GM23248 (cell line): ENCODE measurements at regions not wholly inside any gene's neighbourhood (a gene's known extent, or its start where the extent isn't known, plus 50 kb on each side); places are given as distances from the start of the nearest gene placed in this dataset.
"Not testable (repeated sequence)": the region's sequence is repeated elsewhere in the genome, so short reads cannot be mapped to it uniquely, and the experiment has no call there.

ENCODE experiments used
- DNase-seq: peaks from one replicate; pipeline ENCODE4 v3.0.0-alpha.2; 2015
- H2AFZ ChIP-seq: fragments of 200-600 bp; sonication (generic); 2 replicates; pipeline ENCODE4 v1.6.1; 2016; ENCODE audit warnings: antibody characterized with exemption
- H3F3A ChIP-seq: fragments of 200-600 bp; sonication (generic); 2 replicates; pipeline ENCODE4 v1.6.1; 2016; ENCODE audit warnings: mild to moderate bottlenecking, antibody characterized with exemption, mixed run types; ENCODE audit not compliant: insufficient read depth
- H3K27ac ChIP-seq: fragments of 200-600 bp; sonication (generic); 2 replicates; pipeline ENCODE4 v1.5.1; 2016; ENCODE audit warnings: mild to moderate bottlenecking
- H3K27me3 ChIP-seq: fragments of 200-600 bp; sonication (generic); replicated peaks from 2 replicates; pipeline ENCODE4 v1.6.1; 2016; ENCODE audit warnings: mild to moderate bottlenecking; ENCODE audit not compliant: insufficient read depth
- H3K36me3 ChIP-seq: fragments of 200-600 bp; sonication (generic); 2 replicates; pipeline ENCODE4 v1.6.1; 2016; ENCODE audit warnings: low read depth, mild to moderate bottlenecking
- H3K4me1 ChIP-seq: fragments of 200-600 bp; sonication (generic); 2 replicates; pipeline ENCODE4 v1.6.1; 2016; ENCODE audit warnings: mild to moderate bottlenecking; ENCODE audit not compliant: insufficient read depth
- H3K4me2 ChIP-seq: fragments of 200-600 bp; sonication (generic); one replicate; pipeline ENCODE4 v1.6.1; 2016; ENCODE audit warnings: mild to moderate bottlenecking; ENCODE audit not compliant: unreplicated experiment
- H3K4me3 ChIP-seq: fragments of 200-600 bp; sonication (generic); 2 replicates; pipeline ENCODE4 v1.5.1; 2016; ENCODE audit warnings: mild to moderate bottlenecking
- H3K79me2 ChIP-seq: fragments of 200-600 bp; sonication (generic); 2 replicates; pipeline ENCODE4 v1.6.1; 2016; ENCODE audit warnings: mild to moderate bottlenecking; ENCODE audit not compliant: insufficient read depth
- H3K9ac ChIP-seq: fragments of 200-600 bp; sonication (generic); 2 replicates; pipeline ENCODE4 v1.6.1; 2016; ENCODE audit warnings: mild to moderate bottlenecking
- H3K9me2 ChIP-seq: fragments of 200-600 bp; sonication (generic); 2 replicates; pipeline ENCODE4 v1.6.1; 2016; ENCODE audit warnings: mixed run types, mild to moderate bottlenecking, moderate library complexity; ENCODE audit not compliant: insufficient read depth
- H3K9me3 ChIP-seq: fragments of 200-600 bp; sonication (generic); one replicate; pipeline ENCODE4 v1.6.1; 2017; ENCODE audit warnings: low read depth
- H4K20me1 ChIP-seq: fragments of 200-600 bp; sonication (generic); 2 replicates; pipeline ENCODE4 v1.6.0; 2016; ENCODE audit not compliant: insufficient read depth
- EZH2 ChIP-seq: fragments of 200-600 bp; sonication (generic); IDR thresholded peaks from 2 replicates; pipeline ENCODE4 v1.6.1; 2018; ENCODE audit warnings: antibody characterized with exemption, mild to moderate bottlenecking; ENCODE audit not compliant: insufficient read depth, poor library complexity, severe bottlenecking
- EZH2phosphoT487 ChIP-seq: fragments of 200-600 bp; sonication (generic); IDR thresholded peaks from 2 replicates; pipeline ENCODE4 v1.6.1; 2018; ENCODE audit warnings: antibody characterized with exemption, moderate library complexity, mild to moderate bottlenecking, low read depth; ENCODE audit not compliant: insufficient read depth
- WGBS, 2 experiments: methylation state at CpG; one replicate each; pipeline ENCODE4 v1.1.6; 2015 to 2017; ENCODE audit warnings: low lambda C conversion rate in 2 of 2, low coverage in 1 of 2; ENCODE audit errors: missing lambda C conversion rate in 2 of 2; 5-methylcytosine and 5-hydroxymethylcytosine counted together
- in situ Hi-C: fragments of 300-500 bp; cut with MboI; formaldehyde crosslinking; loops from 2 replicates; pipeline ENCODE4 v1.15.0; 2020

DNA sequence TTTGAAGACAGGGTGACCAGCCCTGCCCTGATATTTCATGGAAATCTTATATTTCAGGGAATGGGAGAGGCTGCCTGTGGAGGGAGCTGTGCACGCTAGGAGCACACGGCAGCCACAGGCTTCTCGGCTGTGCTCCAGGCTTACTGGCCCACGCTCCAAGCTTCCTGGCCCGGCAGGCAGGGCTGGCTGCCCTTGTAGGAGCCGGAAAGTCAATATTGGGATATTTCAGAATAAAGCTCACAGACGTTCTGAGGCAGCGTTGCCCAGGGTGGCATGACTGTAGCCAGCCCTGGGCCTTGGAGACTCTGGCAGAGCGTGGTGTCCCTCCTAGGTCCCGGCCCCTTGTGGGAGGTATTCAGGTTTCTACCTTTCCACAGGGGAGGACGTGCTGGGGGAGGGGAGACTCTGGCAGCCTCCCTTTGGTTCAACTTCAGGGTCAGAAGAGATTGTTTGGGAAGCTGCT is 95.6 kb downstream of the NPIPB11 start:
- no peak overlapping the region for H3K4me2 ChIP-seq
- no peak overlapping the region for H3K4me3 ChIP-seq
- TF ChIP-seq EZH2phosphoT487: no peak
- no peak for TF ChIP-seq EZH2
- no peaks in the 10 kb centered on the region for H3K27me3 ChIP-seq
- H3K79me2 ChIP-seq: no peaks in the 10 kb centered on the region
- in situ Hi-C loops: no loop called here
- no peaks in the 10 kb centered on the region for H3K9me3 ChIP-seq
- no peaks in the 10 kb centered on the region; the same call in none of the 2 replicates for H3F3A ChIP-seq
- no peak overlapping the region for H2AFZ ChIP-seq
- no peaks in the 10 kb centered on the region for H3K36me3 ChIP-seq
- H3K4me1 ChIP-seq: peaks cover 8% of the 10 kb centered on the region; the same call in 1 of the 2 replicates
- H3K9me2 ChIP-seq: no peaks in the 10 kb centered on the region
- no peak overlapping the region for H3K27ac ChIP-seq
- no peaks in the 10 kb centered on the region for H4K20me1 ChIP-seq
- H3K9ac ChIP-seq: no peak overlapping the region
- WGBS, 2 experiments: 20 to 24% methylated on average over 11 of the region's 11 CpGs
- DNase-seq: peak; percentile 80

DNA sequence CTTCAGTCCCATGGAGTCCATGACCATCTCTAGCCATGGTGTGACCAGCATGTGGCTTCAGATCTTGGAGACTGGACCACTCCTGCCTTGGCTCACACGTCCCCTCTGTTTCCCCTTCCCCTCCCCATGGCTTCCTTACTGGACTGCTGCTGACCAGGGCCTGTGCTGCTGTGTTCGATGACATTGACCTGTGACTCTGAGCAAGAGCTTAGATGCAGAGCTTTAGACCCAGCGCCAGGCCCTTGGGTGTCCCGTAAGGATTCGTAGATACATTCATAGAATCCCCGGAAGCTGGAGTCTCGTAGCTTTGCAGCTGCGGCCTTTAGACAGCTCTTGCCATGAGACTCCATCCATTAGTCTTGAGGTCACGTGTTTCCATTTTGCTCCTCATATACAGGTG is 96.3 kb downstream of the NPIPB11 start:
- H3K27ac ChIP-seq, H4K20me1 ChIP-seq, H3K4me3 ChIP-seq, H3K9ac ChIP-seq, H3F3A ChIP-seq, H2AFZ ChIP-seq, H3K79me2 ChIP-seq, H3K9me3 ChIP-seq, H3K4me2 ChIP-seq, H3K4me1 ChIP-seq, H3K9me2 ChIP-seq, DNase-seq, in situ Hi-C loops, H3K27me3 ChIP-seq, H3K36me3 ChIP-seq: not testable (repeated sequence)
- 94 to 97% methylated on average over 8 to 9 of the region's 9 CpGs for WGBS, 2 experiments

DNA sequence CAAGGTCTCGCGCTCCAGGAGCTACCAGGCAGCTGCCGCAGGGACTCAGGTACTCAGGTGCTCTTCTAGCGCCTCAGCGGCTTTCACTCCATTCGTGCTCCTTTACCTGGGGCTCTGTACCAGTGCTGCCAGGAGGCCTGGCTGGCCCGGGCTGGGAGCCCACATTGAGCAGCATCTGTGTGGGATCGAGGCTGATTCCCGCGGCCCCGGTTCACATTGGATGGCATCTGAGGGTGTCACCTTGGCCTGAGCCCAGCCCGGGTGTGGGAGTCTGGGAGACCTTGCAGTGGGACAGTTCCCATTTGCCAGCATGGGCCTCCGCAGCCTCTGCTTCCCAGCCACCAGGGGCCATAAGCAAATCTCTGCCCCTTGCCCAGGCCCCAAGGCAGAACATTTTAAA is 96.9 kb downstream of the NPIPB11 start:
- H3K36me3 ChIP-seq, H3K9ac ChIP-seq, H3F3A ChIP-seq, H3K9me3 ChIP-seq, H3K79me2 ChIP-seq, H2AFZ ChIP-seq, in situ Hi-C loops, H3K27ac ChIP-seq, H3K27me3 ChIP-seq, H3K4me3 ChIP-seq, H3K4me1 ChIP-seq, H3K9me2 ChIP-seq, H4K20me1 ChIP-seq, H3K4me2 ChIP-seq, DNase-seq: not testable (repeated sequence)
- WGBS, 2 experiments: 80 to 83% methylated on average over 10 to 13 of the region's 13 CpGs

DNA sequence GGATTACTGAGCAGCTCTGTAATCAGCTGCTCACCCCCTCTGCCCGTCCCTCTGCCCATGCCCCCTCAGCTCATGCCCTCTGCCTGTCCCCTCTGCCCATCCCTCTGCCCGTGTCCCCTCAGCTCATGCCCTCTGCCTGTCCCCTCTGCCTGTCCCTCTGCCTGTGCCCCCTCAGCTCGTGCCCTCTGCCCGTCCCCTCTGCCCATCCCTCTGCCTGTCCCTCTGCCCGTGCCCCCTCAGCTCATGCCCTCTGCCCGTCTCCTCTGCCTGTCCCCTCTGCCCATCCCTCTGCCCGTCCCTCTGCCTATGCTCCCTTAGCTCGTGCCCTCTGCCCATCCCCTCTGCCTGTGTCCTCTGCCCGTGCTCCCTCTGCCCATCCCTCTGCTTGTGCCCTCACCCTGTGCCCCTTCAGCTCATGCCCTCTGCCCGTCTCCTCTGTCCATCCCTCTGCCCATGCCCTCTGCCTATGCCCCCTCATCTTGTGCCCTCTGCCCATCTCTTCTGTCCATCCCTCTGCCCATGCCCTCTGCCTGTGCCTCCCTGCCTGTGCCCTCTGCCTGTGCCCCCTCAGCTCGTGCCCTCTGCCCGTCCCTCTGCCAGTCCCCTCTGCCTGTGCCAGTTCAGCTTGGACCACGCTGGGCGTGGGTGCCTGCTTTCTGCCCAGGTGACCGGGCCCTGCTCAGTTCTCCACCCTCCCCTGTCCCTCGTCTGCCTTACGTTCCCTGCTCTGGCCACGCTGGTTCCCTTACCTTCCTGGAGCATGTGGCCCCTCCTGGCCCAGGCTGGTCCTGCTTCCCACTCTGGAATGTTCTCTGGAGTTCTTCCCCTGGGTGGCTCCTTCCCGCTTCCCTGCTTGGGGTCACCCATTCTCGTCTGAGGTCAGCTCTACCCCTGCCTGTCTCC is 97.6 kb downstream of the NPIPB11 start:
- Histone ChIP-seq H3F3A (no peaks in the 10 kb centered on the region; the same call in none of the 2 replicates), H3K36me3 (no peaks in the 10 kb centered on the region), H3K9me3 (no peaks in the 10 kb centered on the region), H3K4me1 (peaks cover 8% of the 10 kb centered on the region; the same call in 1 of the 2 replicates), H3K79me2 (no peaks in the 10 kb centered on the region), H3K27me3 (no peaks in the 10 kb centered on the region), H3K4me3 (no peak overlapping the region), H3K9ac (no peak overlapping the region), H3K27ac (no peak overlapping the region), H3K9me2 (no peaks in the 10 kb centered on the region), H2AFZ (no peak overlapping the region), H3K4me2 (no peak overlapping the region), H4K20me1 (no peaks in the 10 kb centered on the region)
- WGBS, 2 experiments: 87 to 90% methylated on average over 16 to 20 of the region's 20 CpGs
- in situ Hi-C loops: no loop called here
- TF ChIP-seq EZH2phosphoT487 (no peak), EZH2 (no peak)
- DNase-seq: no peak
